ENCODE measurements at regions not wholly inside any gene's neighbourhood (a gene's known extent, or its start where the extent isn't known, plus 50 kb on each side); places are given as distances from the start of the nearest gene placed in this dataset.

DNA sequence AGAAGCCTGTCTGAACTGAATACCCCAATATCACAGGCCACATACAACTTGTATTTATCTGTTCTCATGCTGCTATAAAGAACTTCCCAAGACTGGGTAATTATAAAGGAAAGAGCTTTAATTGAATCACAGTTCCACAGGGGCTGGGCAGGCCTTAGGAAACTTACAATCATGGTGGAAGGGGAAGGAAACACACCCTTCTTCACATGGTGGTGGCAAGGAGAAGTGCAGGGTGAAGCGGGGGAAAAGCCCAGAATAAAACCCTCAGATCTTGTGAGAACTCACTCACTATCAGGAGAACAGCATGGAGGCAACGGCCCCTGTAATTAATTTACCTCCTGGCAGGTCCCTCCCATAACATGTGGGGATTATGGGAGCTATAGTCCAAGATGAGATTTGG is 50.3 kb upstream of the FNDC1 start:
- no peak overlapping the region for H3K4me3 ChIP-seq (ENCODE audit: low read depth, poor library complexity, severe bottlenecking)
- DNase-seq (ENCODE audit: low spot score in 2 of 2): no peak
- 75 to 92% methylated on average over 2 of the region's 2 CpGs for WGBS, 2 donors
- intact Hi-C loops (cut with DNase I; ENCODE audit: low total_unique reads): no loop called here
- TF ChIP-seq, protein P1, sequence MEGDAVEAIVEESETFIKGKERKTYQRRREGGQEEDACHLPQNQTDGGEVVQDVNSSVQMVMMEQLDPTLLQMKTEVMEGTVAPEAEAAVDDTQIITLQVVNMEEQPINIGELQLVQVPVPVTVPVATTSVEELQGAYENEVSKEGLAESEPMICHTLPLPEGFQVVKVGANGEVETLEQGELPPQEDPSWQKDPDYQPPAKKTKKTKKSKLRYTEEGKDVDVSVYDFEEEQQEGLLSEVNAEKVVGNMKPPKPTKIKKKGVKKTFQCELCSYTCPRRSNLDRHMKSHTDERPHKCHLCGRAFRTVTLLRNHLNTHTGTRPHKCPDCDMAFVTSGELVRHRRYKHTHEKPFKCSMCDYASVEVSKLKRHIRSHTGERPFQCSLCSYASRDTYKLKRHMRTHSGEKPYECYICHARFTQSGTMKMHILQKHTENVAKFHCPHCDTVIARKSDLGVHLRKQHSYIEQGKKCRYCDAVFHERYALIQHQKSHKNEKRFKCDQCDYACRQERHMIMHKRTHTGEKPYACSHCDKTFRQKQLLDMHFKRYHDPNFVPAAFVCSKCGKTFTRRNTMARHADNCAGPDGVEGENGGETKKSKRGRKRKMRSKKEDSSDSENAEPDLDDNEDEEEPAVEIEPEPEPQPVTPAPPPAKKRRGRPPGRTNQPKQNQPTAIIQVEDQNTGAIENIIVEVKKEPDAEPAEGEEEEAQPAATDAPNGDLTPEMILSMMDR (IDR thresholded peaks at IDR 0.05): no peak
- TF ChIP-seq POLR2A (IDR thresholded peaks at IDR 0.05): no peak

DNA sequence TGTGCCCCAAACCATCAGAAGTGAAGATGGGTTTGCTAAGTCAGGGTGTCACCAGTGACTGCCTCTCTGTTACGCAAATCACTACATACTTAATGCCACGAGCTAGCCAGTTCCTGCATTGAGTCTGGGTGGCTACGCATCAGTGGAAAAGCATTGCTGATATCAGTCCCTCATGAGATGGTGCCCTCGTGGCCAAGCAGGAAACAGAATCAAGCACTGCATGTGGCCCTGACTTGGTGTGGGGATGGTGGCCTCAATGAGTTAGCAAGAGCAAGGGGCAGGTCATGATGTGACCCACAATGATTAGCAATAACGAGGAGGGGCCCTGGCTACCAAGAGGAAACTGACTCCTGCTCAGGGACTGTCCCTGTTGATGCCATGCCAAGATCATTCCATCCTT is 51.6 kb upstream of the FNDC1 start:
- WGBS, 2 donors: 56 to 63% methylated on average over 5 of the region's 5 CpGs
- intact Hi-C loops (cut with DNase I; ENCODE audit: low total_unique reads): no loop called here
- H3K4me3 ChIP-seq (ENCODE audit: low read depth, poor library complexity, severe bottlenecking): no peak overlapping the region
- TF ChIP-seq, protein P1 (IDR thresholded peaks at IDR 0.05): no peak
- no peak for TF ChIP-seq POLR2A (IDR thresholded peaks at IDR 0.05)
- no peak for DNase-seq (ENCODE audit: low spot score in 2 of 2)

DNA sequence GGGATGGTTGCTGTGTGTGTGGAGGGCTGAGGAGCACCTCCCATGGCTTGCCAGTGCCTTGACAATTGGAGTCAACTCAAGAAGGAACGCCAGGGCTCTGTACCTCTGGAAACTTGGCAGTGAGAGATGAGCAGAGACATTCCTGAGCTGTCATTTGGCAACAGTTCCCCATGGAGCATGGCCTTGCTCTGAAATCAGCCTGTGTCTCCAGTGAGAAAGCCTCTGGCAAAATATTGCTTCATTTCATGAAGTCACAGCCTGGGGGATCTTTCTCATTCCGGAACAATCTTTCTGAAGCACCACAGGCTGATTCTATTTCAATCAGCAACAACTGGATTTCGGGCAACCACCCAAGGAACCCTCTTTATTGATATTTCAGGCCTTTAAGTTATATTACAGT is 52.2 kb upstream of the FNDC1 start:
- WGBS, 2 donors: 23% methylated on average over 3 of the region's 3 CpGs

DNA sequence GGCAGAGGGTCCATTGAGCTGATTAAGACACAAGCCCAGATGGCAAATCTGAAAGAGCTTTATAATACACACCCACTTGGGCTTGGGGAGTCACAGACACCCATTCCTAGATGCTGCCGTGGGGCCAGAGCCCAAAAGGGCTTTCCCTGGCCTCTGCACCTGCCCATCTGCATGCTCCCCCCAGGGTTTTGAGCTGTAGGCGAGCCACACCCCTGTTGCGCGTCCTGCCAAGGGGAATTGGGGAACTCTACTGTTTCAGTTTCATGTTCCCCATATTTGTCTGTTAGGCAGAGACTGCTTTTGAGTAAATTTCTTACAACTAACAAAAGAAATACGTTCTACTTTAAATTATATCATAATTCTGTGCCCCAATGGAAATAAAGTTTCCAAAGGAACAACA is 52.9 kb upstream of the FNDC1 start:
- TF ChIP-seq, protein P1 (IDR thresholded peaks at IDR 0.05): no peak
- TF ChIP-seq POLR2A (IDR thresholded peaks at IDR 0.05): no peak
- H3K4me3 ChIP-seq (ENCODE audit: low read depth, poor library complexity, severe bottlenecking): no peak overlapping the region
- intact Hi-C loops (cut with DNase I; ENCODE audit: low total_unique reads): no loop called here
- DNase-seq (ENCODE audit: low spot score in 2 of 2): no peak
- 48 to 59% methylated on average over 5 of the region's 5 CpGs for WGBS, 2 donors

More for the DNA sequence above, 52.2 kb upstream of the FNDC1 start:
- no peak overlapping the region for H3K4me3 ChIP-seq (ENCODE audit: low read depth, poor library complexity, severe bottlenecking)
- intact Hi-C loops (cut with DNase I; ENCODE audit: low total_unique reads): no loop called here
- TF ChIP-seq, protein P1 (IDR thresholded peaks at IDR 0.05): no peak
- TF ChIP-seq POLR2A (IDR thresholded peaks at IDR 0.05): no peak
- DNase-seq (ENCODE audit: low spot score in 2 of 2): peak in 1 of 2 donors; percentile 64

DNA sequence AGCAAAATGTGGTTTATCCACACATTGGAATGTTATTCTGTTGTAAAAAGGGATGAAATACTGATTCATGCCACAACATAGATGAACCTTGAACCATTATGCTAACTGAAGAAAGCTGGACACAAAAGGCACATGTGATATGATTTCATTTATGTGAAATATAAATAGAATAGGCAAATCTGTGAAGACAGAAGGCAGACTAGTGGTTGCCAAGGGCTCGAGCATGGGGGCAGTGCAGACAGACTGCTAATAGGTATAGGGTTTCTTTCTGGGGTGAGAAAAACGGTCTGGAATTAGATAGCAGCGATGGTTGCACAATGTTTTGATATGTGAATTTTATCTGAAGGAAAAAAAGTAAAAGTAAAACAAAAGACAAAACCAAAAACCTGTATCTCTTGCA is 54.6 kb upstream of the FNDC1 start:
- TF ChIP-seq, protein P1 (IDR thresholded peaks at IDR 0.05): no peak
- TF ChIP-seq POLR2A (IDR thresholded peaks at IDR 0.05): no peak
- DNase-seq (ENCODE audit: low spot score in 2 of 2): no peak
- intact Hi-C loops (cut with DNase I; ENCODE audit: low total_unique reads): no loop called here
- 75 to 84% methylated on average over 3 of the region's 3 CpGs for WGBS, 2 donors
- no peak overlapping the region for H3K4me3 ChIP-seq (ENCODE audit: low read depth, poor library complexity, severe bottlenecking)

DNA sequence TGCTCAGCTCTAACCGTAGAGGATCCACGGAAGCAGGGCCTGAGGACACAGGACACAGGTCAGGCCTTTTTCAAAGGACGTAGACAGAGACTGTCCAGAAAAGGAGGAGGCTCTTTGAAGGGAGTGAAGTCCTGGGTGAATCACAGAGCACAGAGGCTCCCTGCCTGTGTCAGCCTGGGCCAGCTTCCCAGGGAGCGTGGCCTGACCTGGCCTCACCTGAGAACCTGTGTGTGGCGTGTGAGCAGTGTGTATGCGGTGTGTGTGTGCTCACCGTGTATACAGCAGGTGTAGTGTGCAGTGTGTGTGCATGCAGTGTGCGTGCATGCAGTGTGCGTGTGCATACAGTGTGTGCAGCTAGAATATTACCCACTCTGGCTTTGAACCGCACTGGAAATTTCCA is 56.0 kb upstream of the FNDC1 start:
- WGBS, 2 donors: 89 to 92% methylated on average over 10 of the region's 10 CpGs
- intact Hi-C loops (cut with DNase I; ENCODE audit: low total_unique reads): no loop called here

More for the DNA sequence above, 56.0 kb upstream of the FNDC1 start:
- no peak overlapping the region for H3K4me3 ChIP-seq (ENCODE audit: low read depth, poor library complexity, severe bottlenecking)
- no peak for DNase-seq (ENCODE audit: low spot score in 2 of 2)
- no peak for TF ChIP-seq POLR2A (IDR thresholded peaks at IDR 0.05)
- TF ChIP-seq, protein P1 (IDR thresholded peaks at IDR 0.05): no peak
